Ascending aorta (tissue), 2 donors: ENCODE measurements at regions not wholly inside any gene's neighbourhood (a gene's known extent, or its start where the extent isn't known, plus 50 kb on each side); places are given as distances from the start of the nearest gene placed in this dataset.

Experiments
- DNase-seq, 2 donors: peaks; one replicate each; pipeline ENCODE4 v3.0.0-alpha.2; 2019; ENCODE audit warnings: low spot score in 2 of 2
- H3K27ac ChIP-seq, 2 donors: fragments of 200-600 bp; sonication (generic); one replicate each; pipeline ENCODE4 v1.5.1; 2016 to 2017; ENCODE audit warnings: mild to moderate bottlenecking in 1 of 2
- H3K27me3 ChIP-seq: fragments of 200-600 bp; sonication (generic); one replicate; pipeline ENCODE4 v1.5.1; 2017
- H3K36me3 ChIP-seq, 2 donors: fragments of 200-600 bp; sonication (generic); one replicate each; pipeline ENCODE4 v1.5.1; 2016
- H3K4me1 ChIP-seq, 2 donors: fragments of 200-600 bp; sonication (generic); one replicate each; pipeline ENCODE4 v1.5.1; 2016 to 2017; ENCODE audit warnings: mild to moderate bottlenecking in 1 of 2
- H3K4me3 ChIP-seq, 2 donors: fragments of 200-600 bp; sonication (generic); one replicate each; pipeline ENCODE4 v1.5.1; 2016 to 2017; ENCODE audit warnings: mild to moderate bottlenecking in 1 of 2
- H3K9me3 ChIP-seq, 2 donors: fragments of 200-600 bp; sonication (generic); one replicate each; pipeline ENCODE4 v1.5.1; 2016
- intact Hi-C: fragments of 100-400 bp; cut with DNase I; formaldehyde crosslinking; loops from one replicate; pipeline ENCODE4 v1.15.1; 2023
- TF ChIP-seq, protein P1 (sequence below), 3 experiments: fragments of 200-600 bp in 2 of 3; fragments of 450-650 bp in 1 of 3; sonication (generic) in 2 of 3; IDR thresholded peaks; one replicate each; pipeline ENCODE4 v1.5.1; 2016 to 2019; ENCODE audit warnings: antibody characterized with exemption in 3 of 3, mild to moderate bottlenecking in 1 of 3, moderate library complexity in 1 of 3

DNA sequence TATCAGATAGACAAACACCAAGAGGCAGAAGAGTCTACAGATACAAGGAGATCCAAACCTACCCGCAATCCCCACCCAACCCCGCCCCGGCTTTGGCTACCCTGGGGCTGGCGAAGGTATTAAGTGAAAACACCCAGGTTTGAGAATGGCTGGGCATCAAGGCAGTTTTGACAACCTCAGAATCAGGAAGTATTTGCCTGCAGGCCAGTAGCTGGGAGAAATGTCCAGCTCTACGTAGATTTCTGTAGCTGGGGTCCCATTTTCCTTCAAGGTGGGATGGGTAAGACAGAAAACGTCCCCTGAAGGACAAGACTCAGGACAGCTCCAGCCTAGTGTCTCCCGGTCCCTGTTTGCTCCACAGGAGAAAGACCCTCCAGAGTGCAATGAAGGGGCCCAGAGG is 101.8 kb upstream of the ERG start:
- TF ChIP-seq, protein P1, sequence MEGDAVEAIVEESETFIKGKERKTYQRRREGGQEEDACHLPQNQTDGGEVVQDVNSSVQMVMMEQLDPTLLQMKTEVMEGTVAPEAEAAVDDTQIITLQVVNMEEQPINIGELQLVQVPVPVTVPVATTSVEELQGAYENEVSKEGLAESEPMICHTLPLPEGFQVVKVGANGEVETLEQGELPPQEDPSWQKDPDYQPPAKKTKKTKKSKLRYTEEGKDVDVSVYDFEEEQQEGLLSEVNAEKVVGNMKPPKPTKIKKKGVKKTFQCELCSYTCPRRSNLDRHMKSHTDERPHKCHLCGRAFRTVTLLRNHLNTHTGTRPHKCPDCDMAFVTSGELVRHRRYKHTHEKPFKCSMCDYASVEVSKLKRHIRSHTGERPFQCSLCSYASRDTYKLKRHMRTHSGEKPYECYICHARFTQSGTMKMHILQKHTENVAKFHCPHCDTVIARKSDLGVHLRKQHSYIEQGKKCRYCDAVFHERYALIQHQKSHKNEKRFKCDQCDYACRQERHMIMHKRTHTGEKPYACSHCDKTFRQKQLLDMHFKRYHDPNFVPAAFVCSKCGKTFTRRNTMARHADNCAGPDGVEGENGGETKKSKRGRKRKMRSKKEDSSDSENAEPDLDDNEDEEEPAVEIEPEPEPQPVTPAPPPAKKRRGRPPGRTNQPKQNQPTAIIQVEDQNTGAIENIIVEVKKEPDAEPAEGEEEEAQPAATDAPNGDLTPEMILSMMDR (IDR thresholded peaks at IDR 0.05): no peak
- H3K27ac ChIP-seq: peak overlapping the region in 1 of 2 donors; percentile 22
- H3K36me3 ChIP-seq: no peaks in the 10 kb centered on the region
- no peak overlapping the region for H3K4me3 ChIP-seq
- intact Hi-C loops: no loop called here
- no peaks in the 10 kb centered on the region for H3K27me3 ChIP-seq
- peaks cover 0 to 23% of the 10 kb centered on the region in 2 donors for H3K4me1 ChIP-seq
- peak in 1 of 2 donors; percentile 47 for DNase-seq
- H3K9me3 ChIP-seq: no peaks in the 10 kb centered on the region

DNA sequence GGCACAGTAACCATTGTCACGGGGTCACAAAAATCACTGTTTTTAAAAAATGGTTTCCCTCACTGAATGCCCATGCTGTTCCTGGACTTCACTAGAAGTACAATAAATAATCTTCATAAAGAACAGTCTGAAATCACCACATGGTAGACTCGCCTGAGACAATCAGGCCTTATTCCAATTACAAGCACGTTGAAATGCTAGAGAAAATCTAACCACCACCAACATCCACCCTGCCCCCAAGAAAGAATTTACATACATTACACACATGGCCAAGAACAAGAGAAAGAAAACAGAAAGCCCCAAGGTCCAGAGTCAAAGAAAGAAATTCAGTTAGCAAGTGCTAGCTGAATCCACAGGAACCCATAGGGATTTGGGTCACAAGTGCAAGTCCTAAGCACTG is 107.0 kb upstream of the ERG start:
- H3K4me1 ChIP-seq: peaks cover 0 to 13% of the 10 kb centered on the region in 2 donors
- intact Hi-C loops: no loop called here
- DNase-seq: no peak
- H3K36me3 ChIP-seq: no peaks in the 10 kb centered on the region
- peak overlapping the region in 1 of 2 donors; percentile 24 for H3K4me3 ChIP-seq
- H3K9me3 ChIP-seq: no peaks in the 10 kb centered on the region
- H3K27ac ChIP-seq: peak overlapping the region; percentile 68 to 70
- no peaks in the 10 kb centered on the region for H3K27me3 ChIP-seq
- TF ChIP-seq, protein P1 (IDR thresholded peaks at IDR 0.05): no peak

DNA sequence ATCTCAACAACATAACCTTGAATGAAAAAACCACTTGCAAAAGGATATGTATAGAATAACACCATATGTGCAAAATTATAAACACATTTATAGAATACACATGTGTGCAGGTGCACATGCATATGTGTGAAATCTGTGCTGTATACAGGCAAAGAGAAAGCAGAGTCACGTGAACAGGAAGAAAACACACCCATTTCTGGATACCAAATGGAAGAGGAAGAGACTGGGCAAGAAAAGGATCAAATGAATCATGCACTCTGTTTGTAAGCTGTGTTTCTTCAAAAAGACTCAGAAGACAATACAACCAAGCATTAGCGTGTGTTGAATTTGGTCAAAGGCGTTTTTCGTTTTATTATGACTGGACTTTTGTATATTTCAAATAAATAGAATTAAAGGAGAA is 111.3 kb upstream of the ERG start:
- no peaks in the 10 kb centered on the region for H3K27me3 ChIP-seq
- peak overlapping the region in 1 of 2 donors; percentile 90 for H3K27ac ChIP-seq
- DNase-seq: no peak
- TF ChIP-seq, protein P1 (IDR thresholded peaks at IDR 0.05): no peak
- no peaks in the 10 kb centered on the region for H3K36me3 ChIP-seq
- peaks cover 10 to 33% of the 10 kb centered on the region in 2 donors for H3K4me1 ChIP-seq
- no peak overlapping the region for H3K4me3 ChIP-seq
- intact Hi-C loops: no loop called here
- no peaks in the 10 kb centered on the region for H3K9me3 ChIP-seq

DNA sequence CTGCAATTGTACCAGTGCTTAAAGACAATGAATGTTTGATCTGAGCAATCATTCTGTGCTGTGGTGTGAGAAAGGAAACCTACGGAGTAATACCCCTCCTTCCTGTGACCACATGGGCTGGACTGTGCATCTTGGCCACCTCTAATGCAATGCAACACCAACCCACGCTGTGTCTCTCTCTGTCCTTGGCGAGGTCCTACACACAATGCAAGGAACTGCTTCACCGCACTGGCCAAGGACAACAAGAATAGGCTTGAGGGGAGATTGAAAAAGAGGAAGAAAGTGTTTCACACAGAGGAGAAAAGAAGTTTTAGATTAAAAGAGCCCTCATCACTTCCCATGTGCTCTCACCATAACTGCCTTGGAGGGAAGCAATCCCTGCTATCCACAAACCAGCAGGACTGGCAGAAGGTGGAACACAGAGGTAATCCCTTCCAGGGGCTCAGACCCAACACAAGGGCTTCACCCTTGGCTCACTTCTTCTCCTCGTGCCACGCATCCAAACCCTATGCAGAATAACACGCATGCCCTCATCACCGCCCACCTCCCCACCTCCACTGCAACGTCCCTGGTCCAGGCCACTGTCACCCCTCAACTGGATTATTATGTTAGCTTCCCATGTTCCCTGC is 112.5 kb upstream of the ERG start:
- intact Hi-C loops: loop anchor here (5.0 kb wide), 1 partner anchor 37 kb away; no protein-coding TSS in a partner anchor

DNA sequence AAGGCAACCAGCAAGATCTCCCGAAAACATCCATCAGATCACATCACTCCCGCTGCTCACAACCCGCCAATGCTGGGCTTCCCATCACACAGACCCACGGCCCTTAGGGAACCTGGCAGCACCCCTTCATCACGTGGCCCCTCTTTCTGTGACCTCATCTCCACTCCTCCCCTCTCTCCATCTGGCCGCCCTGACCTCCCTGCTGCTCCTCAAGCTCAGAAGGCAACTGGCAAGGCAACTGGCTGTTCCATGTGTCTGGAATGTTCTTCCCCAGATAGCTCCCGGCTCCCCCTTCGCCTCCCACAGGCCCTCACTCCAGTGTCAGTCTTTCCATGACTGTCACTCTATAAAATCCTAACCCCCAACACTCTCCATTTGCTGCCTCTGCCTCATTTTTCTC is 113.0 kb upstream of the ERG start:
- H3K27ac ChIP-seq: peak overlapping the region; percentile 74 to 90
- TF ChIP-seq, protein P1 (IDR thresholded peaks at IDR 0.05): no peak
- H3K4me3 ChIP-seq: peak overlapping the region in 1 of 2 donors; percentile 51
- intact Hi-C loops: loop anchor here (5.0 kb wide), 1 partner anchor 36 kb away; no protein-coding TSS in a partner anchor
- peaks cover 10 to 32% of the 10 kb centered on the region in 2 donors for H3K4me1 ChIP-seq
- H3K27me3 ChIP-seq: no peaks in the 10 kb centered on the region
- H3K9me3 ChIP-seq: no peaks in the 10 kb centered on the region
- no peaks in the 10 kb centered on the region for H3K36me3 ChIP-seq
- DNase-seq: peak in 1 of 2 donors; percentile 87

More for the DNA sequence above, 112.5 kb upstream of the ERG start:
- Histone ChIP-seq H3K36me3 (no peaks in the 10 kb centered on the region), H3K4me1 (peaks cover 10 to 32% of the 10 kb centered on the region in 2 donors), H3K27me3 (no peaks in the 10 kb centered on the region), H3K9me3 (no peaks in the 10 kb centered on the region), H3K27ac (peak overlapping the region; percentile 74 to 90), H3K4me3 (peak overlapping the region in 1 of 2 donors; percentile 51)
- TF ChIP-seq, protein P1 (IDR thresholded peaks at IDR 0.05): no peak
- DNase-seq: no peak
